ENCODE measurements at regions not wholly inside any gene's neighbourhood (a gene's known extent, or its start where the extent isn't known, plus 50 kb on each side); places are given as distances from the start of the nearest gene placed in this dataset.

GRCh38 chr3:177771780-177772179 lies 574.5 kb upstream of the TBL1XR1 start:
- TF ChIP-seq CTCF (IDR thresholded peaks at IDR 0.05 in 8 of 11, conservative IDR thresholded peaks at IDR 0.05 in 3 of 11) (no peak), POLR2A (IDR thresholded peaks at IDR 0.05) (no peak), POLR2AphosphoS5 (IDR thresholded peaks at IDR 0.05) (no peak)

Measured in spleen (tissue), 7 donors.